Cardiac fibroblast (primary cell): ENCODE measurements at regions not wholly inside any gene's neighbourhood (a gene's known extent, or its start where the extent isn't known, plus 50 kb on each side); places are given as distances from the start of the nearest gene placed in this dataset.

Experiments
- DNase-seq, 2 donors: peaks; one replicate each; pipeline versions ENCODE4 v3.0.0 to v3.0.0-alpha.2; 2010; ENCODE audit warnings: low read depth in 2 of 2
- H3K4me3 ChIP-seq, 2 donors: replicated peaks in 1 of 2; 1 replicate in 1 of 2; 2 replicates in 1 of 2; pipeline ENCODE4 v1.5.1; 2011; ENCODE audit warnings: low read depth in 2 of 2, low read length in 2 of 2, mild to moderate bottlenecking in 2 of 2, moderate library complexity in 1 of 2
- TF ChIP-seq, protein P1 (sequence below): IDR thresholded peaks from one replicate; pipeline ENCODE4 v1.5.1; 2011; ENCODE audit warnings: low read depth, mild to moderate bottlenecking, low read length, inconsistent platforms

GRCh38 chr12:20183563-20183962 is 184.8 kb upstream of the PDE3A start:
- H3K4me3 ChIP-seq: no peak overlapping the region
- TF ChIP-seq, protein P1, sequence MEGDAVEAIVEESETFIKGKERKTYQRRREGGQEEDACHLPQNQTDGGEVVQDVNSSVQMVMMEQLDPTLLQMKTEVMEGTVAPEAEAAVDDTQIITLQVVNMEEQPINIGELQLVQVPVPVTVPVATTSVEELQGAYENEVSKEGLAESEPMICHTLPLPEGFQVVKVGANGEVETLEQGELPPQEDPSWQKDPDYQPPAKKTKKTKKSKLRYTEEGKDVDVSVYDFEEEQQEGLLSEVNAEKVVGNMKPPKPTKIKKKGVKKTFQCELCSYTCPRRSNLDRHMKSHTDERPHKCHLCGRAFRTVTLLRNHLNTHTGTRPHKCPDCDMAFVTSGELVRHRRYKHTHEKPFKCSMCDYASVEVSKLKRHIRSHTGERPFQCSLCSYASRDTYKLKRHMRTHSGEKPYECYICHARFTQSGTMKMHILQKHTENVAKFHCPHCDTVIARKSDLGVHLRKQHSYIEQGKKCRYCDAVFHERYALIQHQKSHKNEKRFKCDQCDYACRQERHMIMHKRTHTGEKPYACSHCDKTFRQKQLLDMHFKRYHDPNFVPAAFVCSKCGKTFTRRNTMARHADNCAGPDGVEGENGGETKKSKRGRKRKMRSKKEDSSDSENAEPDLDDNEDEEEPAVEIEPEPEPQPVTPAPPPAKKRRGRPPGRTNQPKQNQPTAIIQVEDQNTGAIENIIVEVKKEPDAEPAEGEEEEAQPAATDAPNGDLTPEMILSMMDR: no peak
- peak; percentile 44 to 70 for DNase-seq

GRCh38 chr12:20184514-20184913 is 183.8 kb upstream of the PDE3A start:
- no peak overlapping the region for H3K4me3 ChIP-seq
- DNase-seq: no peak
- TF ChIP-seq, protein P1: no peak

GRCh38 chr12:20187456-20187855 is 180.9 kb upstream of the PDE3A start:
- TF ChIP-seq, protein P1: no peak
- H3K4me3 ChIP-seq: no peak overlapping the region
- peak in 1 of 2 donors; percentile 23 for DNase-seq

- no peak overlapping the region for H3K4me3 ChIP-seq
- TF ChIP-seq, protein P1: no peak
- peak in 1 of 2 donors; percentile 23 for DNase-seq
These were observed 179.2 kb upstream of the PDE3A start for GRCh38 chr12:20188930-20189653.

DNA sequence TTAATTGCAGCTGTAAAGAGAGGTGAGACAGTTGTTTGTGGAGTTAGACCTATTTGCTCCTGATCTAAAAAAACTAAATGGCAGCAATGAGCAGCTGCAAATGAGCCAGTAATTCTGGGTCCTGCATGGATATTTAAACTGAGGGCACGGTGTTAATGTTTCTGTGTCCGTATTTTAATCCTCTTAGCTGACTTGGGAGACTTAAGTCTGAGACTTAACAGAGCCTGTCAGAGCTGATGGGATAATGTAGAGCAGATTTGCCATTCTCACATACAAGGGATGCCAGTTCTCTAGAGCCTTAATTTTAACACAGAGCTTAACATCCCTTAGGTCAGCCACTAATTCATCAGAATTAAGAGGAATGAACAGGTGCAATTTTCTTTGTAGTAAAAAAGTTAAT is 178.6 kb upstream of the PDE3A start:
- no peak for DNase-seq
- H3K4me3 ChIP-seq: no peak overlapping the region
- TF ChIP-seq, protein P1: no peak

DNA sequence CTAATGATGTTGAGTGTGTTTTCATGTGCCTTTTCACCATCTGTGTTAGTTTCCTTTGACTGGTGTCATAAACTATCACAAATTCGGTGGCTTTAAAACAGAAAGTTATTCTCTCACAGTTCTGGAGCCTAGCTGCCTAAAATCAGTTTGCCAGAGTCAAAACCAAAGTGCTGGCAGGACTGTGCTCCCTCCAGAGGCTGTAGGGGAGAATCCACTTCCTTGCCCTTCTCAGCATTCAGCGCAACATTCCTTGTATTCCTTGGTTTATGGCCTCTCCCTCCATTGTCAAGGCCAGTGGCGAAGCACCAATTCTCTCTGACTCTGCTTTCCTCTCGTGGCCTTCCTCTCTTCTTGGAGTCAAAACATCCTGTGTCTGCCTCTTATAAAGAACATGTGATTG is 174.2 kb upstream of the PDE3A start:
- no peak overlapping the region for H3K4me3 ChIP-seq
- peak; percentile 32 to 66 for DNase-seq
- TF ChIP-seq, protein P1: peak; percentile 30

GRCh38 chr12:20196767-20197166 is 171.6 kb upstream of the PDE3A start:
- no peak for DNase-seq
- TF ChIP-seq, protein P1: no peak
- H3K4me3 ChIP-seq: no peak overlapping the region
